ENCODE measurements at regions not wholly inside any gene's neighbourhood (a gene's known extent, or its start where the extent isn't known, plus 50 kb on each side); places are given as distances from the start of the nearest gene placed in this dataset.

DNA sequence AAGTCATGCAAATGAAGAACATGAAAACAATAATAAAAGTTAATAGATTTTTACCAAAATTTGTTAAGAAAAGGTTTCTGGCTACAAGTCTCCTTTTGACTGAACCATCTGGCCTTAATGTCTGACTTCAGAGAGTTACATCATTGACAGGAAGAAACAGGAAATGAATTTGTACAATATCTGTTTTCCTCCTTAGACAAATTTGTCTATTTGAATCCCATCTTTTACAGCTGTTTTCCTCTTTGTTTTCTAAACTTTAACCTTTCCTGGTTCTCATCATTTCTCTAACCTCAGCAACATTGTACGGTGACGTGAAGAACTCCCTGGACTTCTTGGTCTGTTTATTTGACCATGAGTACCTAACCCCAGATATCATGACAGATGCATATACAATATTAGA, 567.5 kb upstream of the RIOK2 start:
- no peak for DNase-seq (ENCODE audit: low spot score)
- Mint-ChIP-seq H3K4me3 (no peak overlapping the region), H3K27ac (no peak overlapping the region), H3K9me3 (peaks cover 6% of the 10 kb centered on the region; the same call in 1 of the 2 replicates), H3K27me3 (ENCODE audit: low read depth) (no peaks in the 10 kb centered on the region), H3K36me3 (no peaks in the 10 kb centered on the region), H3K4me1 (no peaks in the 10 kb centered on the region)
- TF ChIP-seq EMX1 (CRISPR knock-in tag; IDR thresholded peaks at IDR 0.05) (no peak), SOX15 (CRISPR knock-in tag; IDR thresholded peaks at IDR 0.05) (no peak), FOXK1 (CRISPR knock-in tag; IDR thresholded peaks at IDR 0.05) (no peak), TP53 (CRISPR knock-in tag; IDR thresholded peaks at IDR 0.05) (no peak), NFE2L1 (CRISPR knock-in tag; IDR thresholded peaks at IDR 0.05) (no peak), ZNF396 (CRISPR knock-in tag; IDR thresholded peaks at IDR 0.05; ENCODE audit: borderline replicate concordance) (no peak), KAT7 (CRISPR knock-in tag; IDR thresholded peaks at IDR 0.05; ENCODE audit: borderline replicate concordance) (no peak), RELA (CRISPR knock-in tag; IDR thresholded peaks at IDR 0.05; ENCODE audit: borderline replicate concordance) (no peak), TCF7 (CRISPR knock-in tag; IDR thresholded peaks at IDR 0.05; ENCODE audit: low read depth) (no peak), ZNF263 (CRISPR knock-in tag; IDR thresholded peaks at IDR 0.05; ENCODE audit: low read depth) (no peak), GRHL2 (CRISPR knock-in tag; IDR thresholded peaks at IDR 0.05; ENCODE audit: insufficient replicate concordance, severe bottlenecking) (no peak), IRF2 (CRISPR knock-in tag; IDR thresholded peaks at IDR 0.05; ENCODE audit: borderline replicate concordance, low read depth) (no peak)
- TF ChIP-seq, protein P1, sequence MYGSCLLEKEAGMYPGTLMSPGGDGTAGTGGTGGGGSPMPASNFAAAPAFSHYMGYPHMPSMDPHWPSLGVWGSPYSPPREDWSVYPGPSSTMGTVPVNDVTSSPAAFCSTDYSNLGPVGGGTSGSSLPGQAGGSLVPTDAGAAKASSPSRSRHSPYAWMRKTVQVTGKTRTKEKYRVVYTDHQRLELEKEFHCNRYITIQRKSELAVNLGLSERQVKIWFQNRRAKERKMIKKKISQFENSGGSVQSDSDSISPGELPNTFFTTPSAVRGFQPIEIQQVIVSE (CRISPR knock-in tag; IDR thresholded peaks at IDR 0.05; ENCODE audit: borderline replicate concordance), result no peak
- TF ChIP-seq, protein P2, sequence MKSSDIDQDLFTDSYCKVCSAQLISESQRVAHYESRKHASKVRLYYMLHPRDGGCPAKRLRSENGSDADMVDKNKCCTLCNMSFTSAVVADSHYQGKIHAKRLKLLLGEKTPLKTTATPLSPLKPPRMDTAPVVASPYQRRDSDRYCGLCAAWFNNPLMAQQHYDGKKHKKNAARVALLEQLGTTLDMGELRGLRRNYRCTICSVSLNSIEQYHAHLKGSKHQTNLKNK (CRISPR knock-in tag; IDR thresholded peaks at IDR 0.05), result no peak
- TF ChIP-seq, protein P3, sequence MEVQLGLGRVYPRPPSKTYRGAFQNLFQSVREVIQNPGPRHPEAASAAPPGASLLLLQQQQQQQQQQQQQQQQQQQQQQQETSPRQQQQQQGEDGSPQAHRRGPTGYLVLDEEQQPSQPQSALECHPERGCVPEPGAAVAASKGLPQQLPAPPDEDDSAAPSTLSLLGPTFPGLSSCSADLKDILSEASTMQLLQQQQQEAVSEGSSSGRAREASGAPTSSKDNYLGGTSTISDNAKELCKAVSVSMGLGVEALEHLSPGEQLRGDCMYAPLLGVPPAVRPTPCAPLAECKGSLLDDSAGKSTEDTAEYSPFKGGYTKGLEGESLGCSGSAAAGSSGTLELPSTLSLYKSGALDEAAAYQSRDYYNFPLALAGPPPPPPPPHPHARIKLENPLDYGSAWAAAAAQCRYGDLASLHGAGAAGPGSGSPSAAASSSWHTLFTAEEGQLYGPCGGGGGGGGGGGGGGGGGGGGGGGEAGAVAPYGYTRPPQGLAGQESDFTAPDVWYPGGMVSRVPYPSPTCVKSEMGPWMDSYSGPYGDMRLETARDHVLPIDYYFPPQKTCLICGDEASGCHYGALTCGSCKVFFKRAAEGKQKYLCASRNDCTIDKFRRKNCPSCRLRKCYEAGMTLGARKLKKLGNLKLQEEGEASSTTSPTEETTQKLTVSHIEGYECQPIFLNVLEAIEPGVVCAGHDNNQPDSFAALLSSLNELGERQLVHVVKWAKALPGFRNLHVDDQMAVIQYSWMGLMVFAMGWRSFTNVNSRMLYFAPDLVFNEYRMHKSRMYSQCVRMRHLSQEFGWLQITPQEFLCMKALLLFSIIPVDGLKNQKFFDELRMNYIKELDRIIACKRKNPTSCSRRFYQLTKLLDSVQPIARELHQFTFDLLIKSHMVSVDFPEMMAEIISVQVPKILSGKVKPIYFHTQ (CRISPR knock-in tag; IDR thresholded peaks at IDR 0.05), result no peak
- TF ChIP-seq, protein P4, sequence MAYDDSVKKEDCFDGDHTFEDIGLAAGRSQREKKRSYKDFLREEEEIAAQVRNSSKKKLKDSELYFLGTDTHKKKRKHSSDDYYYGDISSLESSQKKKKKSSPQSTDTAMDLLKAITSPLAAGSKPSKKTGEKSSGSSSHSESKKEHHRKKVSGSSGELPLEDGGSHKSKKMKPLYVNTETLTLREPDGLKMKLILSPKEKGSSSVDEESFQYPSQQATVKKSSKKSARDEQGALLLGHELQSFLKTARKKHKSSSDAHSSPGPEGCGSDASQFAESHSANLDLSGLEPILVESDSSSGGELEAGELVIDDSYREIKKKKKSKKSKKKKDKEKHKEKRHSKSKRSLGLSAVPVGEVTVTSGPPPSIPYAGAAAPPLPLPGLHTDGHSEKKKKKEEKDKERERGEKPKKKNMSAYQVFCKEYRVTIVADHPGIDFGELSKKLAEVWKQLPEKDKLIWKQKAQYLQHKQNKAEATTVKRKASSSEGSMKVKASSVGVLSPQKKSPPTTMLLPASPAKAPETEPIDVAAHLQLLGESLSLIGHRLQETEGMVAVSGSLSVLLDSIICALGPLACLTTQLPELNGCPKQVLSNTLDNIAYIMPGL (CRISPR knock-in tag; IDR thresholded peaks at IDR 0.05), result no peak
- ChIA-PET POLR2A (no interaction called here), CTCF (no interaction called here)
- ATAC-seq, result no peak

DNA sequence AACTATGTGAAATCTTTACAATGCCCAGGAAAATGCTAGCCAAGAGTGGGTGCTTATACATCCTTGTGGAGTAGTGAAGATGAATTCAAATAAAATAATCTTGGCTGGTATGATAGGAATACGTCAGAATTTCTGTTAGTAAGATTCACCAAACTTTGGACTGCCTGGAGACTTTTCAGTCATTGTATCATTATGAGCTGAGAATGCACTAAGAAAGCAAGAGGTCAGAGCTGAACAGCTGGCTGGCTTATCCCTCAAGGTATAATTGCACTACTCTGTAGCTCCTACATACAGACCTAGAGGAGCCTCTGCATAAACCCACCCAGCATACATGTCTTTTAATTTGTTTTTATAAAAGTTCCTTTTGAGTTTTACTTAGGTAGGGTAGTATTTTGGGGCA, 568.5 kb upstream of the RIOK2 start:
- CTCF ChIA-PET, result no interaction called here
- no peak for ATAC-seq
- H3K36me3 Mint-ChIP-seq, result no peaks in the 10 kb centered on the region
- peaks cover 3% of the 10 kb centered on the region; the same call in 1 of the 2 replicates for H3K9me3 Mint-ChIP-seq
- POLR2A ChIA-PET, result no interaction called here
- H3K27me3 Mint-ChIP-seq (ENCODE audit: low read depth), result no peaks in the 10 kb centered on the region
- H3K4me1 Mint-ChIP-seq, result no peaks in the 10 kb centered on the region
- H3K27ac Mint-ChIP-seq, result no peak overlapping the region
- DNase-seq (ENCODE audit: low spot score), result no peak
- no peak overlapping the region for H3K4me3 Mint-ChIP-seq
- no peak for TF ChIP-seq FOXK1 (CRISPR knock-in tag; IDR thresholded peaks at IDR 0.05)
- TF ChIP-seq, protein P5, sequence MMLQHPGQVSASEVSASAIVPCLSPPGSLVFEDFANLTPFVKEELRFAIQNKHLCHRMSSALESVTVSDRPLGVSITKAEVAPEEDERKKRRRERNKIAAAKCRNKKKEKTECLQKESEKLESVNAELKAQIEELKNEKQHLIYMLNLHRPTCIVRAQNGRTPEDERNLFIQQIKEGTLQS (CRISPR knock-in tag; conservative IDR thresholded peaks at IDR 0.05), result no peak
- TF ChIP-seq ETV6 (CRISPR knock-in tag; IDR thresholded peaks at IDR 0.05), result no peak
- no peak for TF ChIP-seq CBFB (CRISPR knock-in tag; IDR thresholded peaks at IDR 0.05; ENCODE audit: low read depth)
- no peak for TF ChIP-seq RORB (CRISPR knock-in tag; IDR thresholded peaks at IDR 0.05)
- no peak for TF ChIP-seq NR2C2 (CRISPR knock-in tag; IDR thresholded peaks at IDR 0.05)
- TF ChIP-seq ZNF263 (CRISPR knock-in tag; IDR thresholded peaks at IDR 0.05; ENCODE audit: low read depth), result no peak
- TF ChIP-seq, protein P6, sequence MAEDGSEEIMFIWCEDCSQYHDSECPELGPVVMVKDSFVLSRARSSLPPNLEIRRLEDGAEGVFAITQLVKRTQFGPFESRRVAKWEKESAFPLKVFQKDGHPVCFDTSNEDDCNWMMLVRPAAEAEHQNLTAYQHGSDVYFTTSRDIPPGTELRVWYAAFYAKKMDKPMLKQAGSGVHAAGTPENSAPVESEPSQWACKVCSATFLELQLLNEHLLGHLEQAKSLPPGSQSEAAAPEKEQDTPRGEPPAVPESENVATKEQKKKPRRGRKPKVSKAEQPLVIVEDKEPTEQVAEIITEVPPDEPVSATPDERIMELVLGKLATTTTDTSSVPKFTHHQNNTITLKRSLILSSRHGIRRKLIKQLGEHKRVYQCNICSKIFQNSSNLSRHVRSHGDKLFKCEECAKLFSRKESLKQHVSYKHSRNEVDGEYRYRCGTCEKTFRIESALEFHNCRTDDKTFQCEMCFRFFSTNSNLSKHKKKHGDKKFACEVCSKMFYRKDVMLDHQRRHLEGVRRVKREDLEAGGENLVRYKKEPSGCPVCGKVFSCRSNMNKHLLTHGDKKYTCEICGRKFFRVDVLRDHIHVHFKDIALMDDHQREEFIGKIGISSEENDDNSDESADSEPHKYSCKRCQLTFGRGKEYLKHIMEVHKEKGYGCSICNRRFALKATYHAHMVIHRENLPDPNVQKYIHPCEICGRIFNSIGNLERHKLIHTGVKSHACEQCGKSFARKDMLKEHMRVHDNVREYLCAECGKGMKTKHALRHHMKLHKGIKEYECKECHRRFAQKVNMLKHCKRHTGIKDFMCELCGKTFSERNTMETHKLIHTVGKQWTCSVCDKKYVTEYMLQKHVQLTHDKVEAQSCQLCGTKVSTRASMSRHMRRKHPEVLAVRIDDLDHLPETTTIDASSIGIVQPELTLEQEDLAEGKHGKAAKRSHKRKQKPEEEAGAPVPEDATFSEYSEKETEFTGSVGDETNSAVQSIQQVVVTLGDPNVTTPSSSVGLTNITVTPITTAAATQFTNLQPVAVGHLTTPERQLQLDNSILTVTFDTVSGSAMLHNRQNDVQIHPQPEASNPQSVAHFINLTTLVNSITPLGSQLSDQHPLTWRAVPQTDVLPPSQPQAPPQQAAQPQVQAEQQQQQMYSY (CRISPR knock-in tag; IDR thresholded peaks at IDR 0.05), result no peak
- TF ChIP-seq, protein P7, sequence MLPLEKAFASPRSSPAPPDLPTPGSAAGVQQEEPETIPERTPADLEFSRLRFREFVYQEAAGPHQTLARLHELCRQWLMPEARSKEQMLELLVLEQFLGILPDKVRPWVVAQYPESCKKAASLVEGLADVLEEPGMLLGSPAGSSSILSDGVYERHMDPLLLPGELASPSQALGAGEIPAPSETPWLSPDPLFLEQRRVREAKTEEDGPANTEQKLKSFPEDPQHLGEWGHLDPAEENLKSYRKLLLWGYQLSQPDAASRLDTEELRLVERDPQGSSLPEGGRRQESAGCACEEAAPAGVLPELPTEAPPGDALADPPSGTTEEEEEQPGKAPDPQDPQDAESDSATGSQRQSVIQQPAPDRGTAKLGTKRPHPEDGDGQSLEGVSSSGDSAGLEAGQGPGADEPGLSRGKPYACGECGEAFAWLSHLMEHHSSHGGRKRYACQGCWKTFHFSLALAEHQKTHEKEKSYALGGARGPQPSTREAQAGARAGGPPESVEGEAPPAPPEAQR (CRISPR knock-in tag; IDR thresholded peaks at IDR 0.05), result no peak

Measured in WTC11 (cell line).